ENCODE measurements at regions not wholly inside any gene's neighbourhood (a gene's known extent, or its start where the extent isn't known, plus 50 kb on each side); places are given as distances from the start of the nearest gene placed in this dataset.

- H3K36me3 ChIP-seq (replicated peaks in 1 of 2; ENCODE audit: control extremely low read depth in 1 of 2, control insufficient read depth in 1 of 2, extremely low read depth in 1 of 2, insufficient read depth in 2 of 2, low read length in 1 of 2): no peaks in the 10 kb centered on the region
- no peaks in the 10 kb centered on the region for H3K79me2 ChIP-seq (ENCODE audit: control insufficient read depth, insufficient read depth, low read length)
- no peak overlapping the region for H2AFZ ChIP-seq (ENCODE audit: insufficient read depth, low read depth, low read length, poor library complexity, severe bottlenecking)
- POLR2A ChIA-PET: no interaction called here
- Mint-ChIP-seq H3K9me3 (ENCODE audit: insufficient read depth) (no peaks in the 10 kb centered on the region), H3K27me3 (peaks cover 3% of the 10 kb centered on the region), H3K4me3 (no peak overlapping the region), H3K4me1 (peaks cover 7% of the 10 kb centered on the region), H3K27ac (no peak overlapping the region)
- ATAC-seq (ENCODE audit: low read depth): no peak
- H3K4me1 ChIP-seq (ENCODE audit: control insufficient read depth in 2 of 2, insufficient read depth in 2 of 2, low read length in 2 of 2): no peaks in the 10 kb centered on the region
- CTCF ChIA-PET: no interaction called here
- no peak overlapping the region for H3K27ac ChIP-seq (ENCODE audit: low read length in 2 of 2)
- H4K20me1 ChIP-seq (ENCODE audit: control insufficient read depth, insufficient read depth, low read length, poor library complexity, severe bottlenecking): no peaks in the 10 kb centered on the region
- H3K9ac ChIP-seq (ENCODE audit: low read length): no peak overlapping the region
- peaks cover 0 to 2% (median 0%) of the 10 kb centered on the region in 4 experiments for H3K27me3 ChIP-seq (replicated peaks in 1 of 4; ENCODE audit: control extremely low read depth in 1 of 4, control insufficient read depth in 3 of 4, insufficient read depth in 4 of 4, low read length in 3 of 4)
- H3K4me2 ChIP-seq (replicated peaks; ENCODE audit: low read depth, low read length, poor library complexity, severe bottlenecking): no peak overlapping the region
- H3K4me3 ChIP-seq (ENCODE audit: control extremely low read depth in 1 of 5, extremely low read depth in 1 of 5, insufficient read depth in 1 of 5, low read depth in 2 of 5, low read length in 4 of 5): no peak overlapping the region
- no peaks in the 10 kb centered on the region for H3K9me3 ChIP-seq (ENCODE audit: control extremely low read depth in 1 of 3, control insufficient read depth in 2 of 3, insufficient read depth in 1 of 3, low read length in 2 of 3)
- intact Hi-C loops (cut with micrococcal nuclease): no loop called here
- no peak for DNase-seq
- WGBS (ENCODE audit: insufficient coverage): 79% methylated on average over 5 of the region's 5 CpGs
- TF ChIP-seq CTCF (IDR thresholded peaks at IDR 0.05) (no peak), EZH2 (IDR thresholded peaks at IDR 0.05; ENCODE audit: borderline replicate concordance, insufficient read depth, low read depth, low read length, poor library complexity, severe bottlenecking) (no peak)
Measured at GRCh38 chr10:71042699-71043098, 154.3 kb upstream of the PCBD1 start.

- Histone ChIP-seq H3K36me3 (replicated peaks in 1 of 2; ENCODE audit: control extremely low read depth in 1 of 2, control insufficient read depth in 1 of 2, extremely low read depth in 1 of 2, insufficient read depth in 2 of 2, low read length in 1 of 2) (no peaks in the 10 kb centered on the region), H4K20me1 (ENCODE audit: control insufficient read depth, insufficient read depth, low read length, poor library complexity, severe bottlenecking) (no peaks in the 10 kb centered on the region), H3K4me3 (ENCODE audit: control extremely low read depth in 1 of 5, extremely low read depth in 1 of 5, insufficient read depth in 1 of 5, low read depth in 2 of 5, low read length in 4 of 5) (no peak overlapping the region), H3K27me3 (replicated peaks in 1 of 4; ENCODE audit: control extremely low read depth in 1 of 4, control insufficient read depth in 3 of 4, insufficient read depth in 4 of 4, low read length in 3 of 4) (peaks cover 0 to 2% (median 0%) of the 10 kb centered on the region in 4 experiments), H3K4me2 (replicated peaks; ENCODE audit: low read depth, low read length, poor library complexity, severe bottlenecking) (no peak overlapping the region), H3K4me1 (ENCODE audit: control insufficient read depth in 2 of 2, insufficient read depth in 2 of 2, low read length in 2 of 2) (no peaks in the 10 kb centered on the region), H3K27ac (ENCODE audit: low read length in 2 of 2) (no peak overlapping the region), H3K79me2 (ENCODE audit: control insufficient read depth, insufficient read depth, low read length) (no peaks in the 10 kb centered on the region), H2AFZ (ENCODE audit: insufficient read depth, low read depth, low read length, poor library complexity, severe bottlenecking) (no peak overlapping the region), H3K9ac (ENCODE audit: low read length) (no peak overlapping the region), H3K9me3 (ENCODE audit: control extremely low read depth in 1 of 3, control insufficient read depth in 2 of 3, insufficient read depth in 1 of 3, low read length in 2 of 3) (no peaks in the 10 kb centered on the region)
- CTCF ChIA-PET: no interaction called here
- 73% methylated on average over 3 of the region's 4 CpGs for WGBS (ENCODE audit: insufficient coverage)
- no peaks in the 10 kb centered on the region for H3K9me3 Mint-ChIP-seq (ENCODE audit: insufficient read depth)
- peaks cover 8% of the 10 kb centered on the region for H3K27me3 Mint-ChIP-seq
- no peak overlapping the region for H3K4me3 Mint-ChIP-seq
- DNase-seq (no peak), ATAC-seq (ENCODE audit: low read depth) (no peak)
- TF ChIP-seq EZH2 (IDR thresholded peaks at IDR 0.05; ENCODE audit: borderline replicate concordance, insufficient read depth, low read depth, low read length, poor library complexity, severe bottlenecking) (no peak), CTCF (IDR thresholded peaks at IDR 0.05) (no peak)
- peaks cover 7% of the 10 kb centered on the region for H3K4me1 Mint-ChIP-seq
- POLR2A ChIA-PET: no interaction called here
- intact Hi-C loops (cut with micrococcal nuclease): no loop called here
- H3K27ac Mint-ChIP-seq: no peak overlapping the region
Measured at GRCh38 chr10:71043858-71044257, 155.5 kb upstream of the PCBD1 start.
